ENCODE measurements at regions not wholly inside any gene's neighbourhood (a gene's known extent, or its start where the extent isn't known, plus 50 kb on each side); places are given as distances from the start of the nearest gene placed in this dataset.

GRCh38 chr20:39206899-39207564, 244.9 kb downstream of the DHX35 start:
- TF ChIP-seq POLR2A (IDR thresholded peaks at IDR 0.05) = no peak
- TF ChIP-seq CTCF (IDR thresholded peaks at IDR 0.05) = no peak
